D721Med (cell line): ENCODE measurements at regions not wholly inside any gene's neighbourhood (a gene's known extent, or its start where the extent isn't known, plus 50 kb on each side); places are given as distances from the start of the nearest gene placed in this dataset.

ENCODE experiments used
- DNase-seq: peaks from one replicate; pipeline ENCODE4 v3.0.0; 2011; ENCODE audit warnings: low spot score; ENCODE audit not compliant: insufficient read length
- FAIRE-seq: peaks from 2 replicates; lab custom pipeline; 2011; peaks lifted over from hg19 to GRCh38; lab: Jason Lieb, UNC
- TF ChIP-seq, protein P1 (sequence below): IDR thresholded peaks from 2 replicates; pipeline ENCODE4 v1.5.1; 2012; ENCODE audit warnings: mild to moderate bottlenecking, control low read depth; ENCODE audit not compliant: insufficient read depth; ENCODE audit errors: missing control alignments

DNA sequence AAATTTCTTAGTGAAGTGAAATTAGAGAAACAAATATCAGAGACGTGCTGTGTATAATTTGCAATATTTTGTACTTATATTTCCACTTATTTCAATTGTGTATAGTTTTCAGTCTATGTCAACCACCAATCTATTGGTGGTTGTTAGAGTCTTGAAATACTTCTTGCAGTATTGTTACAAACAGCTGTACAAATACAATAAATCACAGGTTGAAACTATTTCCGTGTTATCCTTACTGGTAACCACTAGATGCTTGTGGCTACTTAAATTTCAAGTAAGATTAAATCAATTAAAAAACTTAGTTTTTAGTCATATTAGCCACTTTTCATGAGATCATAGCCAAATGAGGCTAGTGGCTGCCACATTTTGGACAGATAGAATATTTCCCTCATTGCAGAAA is 520.5 kb downstream of the GBA3 start:
- TF ChIP-seq, protein P1, sequence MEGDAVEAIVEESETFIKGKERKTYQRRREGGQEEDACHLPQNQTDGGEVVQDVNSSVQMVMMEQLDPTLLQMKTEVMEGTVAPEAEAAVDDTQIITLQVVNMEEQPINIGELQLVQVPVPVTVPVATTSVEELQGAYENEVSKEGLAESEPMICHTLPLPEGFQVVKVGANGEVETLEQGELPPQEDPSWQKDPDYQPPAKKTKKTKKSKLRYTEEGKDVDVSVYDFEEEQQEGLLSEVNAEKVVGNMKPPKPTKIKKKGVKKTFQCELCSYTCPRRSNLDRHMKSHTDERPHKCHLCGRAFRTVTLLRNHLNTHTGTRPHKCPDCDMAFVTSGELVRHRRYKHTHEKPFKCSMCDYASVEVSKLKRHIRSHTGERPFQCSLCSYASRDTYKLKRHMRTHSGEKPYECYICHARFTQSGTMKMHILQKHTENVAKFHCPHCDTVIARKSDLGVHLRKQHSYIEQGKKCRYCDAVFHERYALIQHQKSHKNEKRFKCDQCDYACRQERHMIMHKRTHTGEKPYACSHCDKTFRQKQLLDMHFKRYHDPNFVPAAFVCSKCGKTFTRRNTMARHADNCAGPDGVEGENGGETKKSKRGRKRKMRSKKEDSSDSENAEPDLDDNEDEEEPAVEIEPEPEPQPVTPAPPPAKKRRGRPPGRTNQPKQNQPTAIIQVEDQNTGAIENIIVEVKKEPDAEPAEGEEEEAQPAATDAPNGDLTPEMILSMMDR: no peak
- FAIRE-seq: no peak
- no peak for DNase-seq

DNA sequence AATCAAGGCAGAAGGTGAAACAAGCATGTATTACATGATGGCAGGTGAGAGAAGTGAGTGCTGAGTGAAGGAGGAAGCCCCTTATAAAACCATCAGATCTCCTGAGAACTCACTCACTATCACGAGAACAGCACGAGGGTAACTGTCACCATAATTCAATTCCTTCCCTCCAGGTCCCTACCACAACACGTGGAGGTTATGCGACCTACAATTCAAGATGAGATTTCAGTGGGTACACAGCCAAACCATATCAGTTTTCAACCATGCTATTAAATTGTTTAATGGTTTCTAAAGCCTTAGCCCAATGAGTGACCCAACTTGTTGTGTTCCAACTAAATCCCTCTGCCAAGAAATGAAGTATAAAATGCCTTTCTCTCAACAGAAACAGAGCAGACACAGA is 519.8 kb downstream of the GBA3 start:
- FAIRE-seq: no peak
- no peak for DNase-seq
- TF ChIP-seq, protein P1: no peak

DNA sequence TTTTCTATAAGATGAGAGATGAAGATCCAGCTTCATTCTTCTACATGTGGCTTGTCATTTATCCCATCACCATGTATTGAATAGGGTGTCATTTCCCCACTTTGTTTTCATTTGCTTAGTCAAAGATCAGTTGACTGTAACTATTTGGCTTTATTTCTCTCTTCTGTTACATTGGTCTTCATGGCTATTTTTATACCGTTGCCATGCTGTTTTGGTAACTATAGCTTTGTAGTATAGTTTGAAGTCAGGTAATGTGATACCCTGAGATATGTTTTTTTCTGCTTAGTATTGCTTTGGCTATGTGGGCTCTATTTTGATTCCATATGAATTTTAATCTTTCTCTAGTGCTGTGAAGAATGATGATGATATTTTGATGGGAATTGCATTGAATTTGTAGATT is 514.3 kb downstream of the GBA3 start:
- TF ChIP-seq, protein P1: no peak
- FAIRE-seq: no peak
- no peak for DNase-seq

DNA sequence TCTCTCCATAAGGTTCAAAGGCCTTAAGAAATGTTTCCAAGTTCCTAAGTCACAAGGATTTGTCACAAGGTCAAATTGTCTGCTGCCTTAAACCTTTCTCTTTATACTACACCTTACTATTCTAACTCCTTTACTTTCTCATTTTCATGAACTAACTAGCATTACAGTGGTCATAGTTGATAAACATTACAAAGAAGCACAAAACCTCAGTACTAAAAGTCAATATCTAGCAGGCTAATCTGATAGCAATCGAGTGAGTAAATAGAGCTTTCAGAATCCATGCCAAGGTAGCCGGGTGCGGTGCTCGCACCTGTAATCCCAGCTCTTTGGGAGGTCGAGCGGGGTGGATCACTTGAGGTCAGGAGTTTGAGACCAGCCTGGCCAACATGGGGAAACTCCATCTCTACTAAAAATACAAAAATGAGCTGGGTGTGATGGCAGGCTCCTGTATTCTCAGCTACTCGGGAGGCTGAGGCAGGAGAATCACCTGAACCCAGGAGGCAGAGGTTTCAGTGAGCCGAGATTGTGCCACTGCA is 510.0 kb downstream of the GBA3 start:
- DNase-seq: no peak
- FAIRE-seq: no peak
- TF ChIP-seq, protein P1: no peak

DNA sequence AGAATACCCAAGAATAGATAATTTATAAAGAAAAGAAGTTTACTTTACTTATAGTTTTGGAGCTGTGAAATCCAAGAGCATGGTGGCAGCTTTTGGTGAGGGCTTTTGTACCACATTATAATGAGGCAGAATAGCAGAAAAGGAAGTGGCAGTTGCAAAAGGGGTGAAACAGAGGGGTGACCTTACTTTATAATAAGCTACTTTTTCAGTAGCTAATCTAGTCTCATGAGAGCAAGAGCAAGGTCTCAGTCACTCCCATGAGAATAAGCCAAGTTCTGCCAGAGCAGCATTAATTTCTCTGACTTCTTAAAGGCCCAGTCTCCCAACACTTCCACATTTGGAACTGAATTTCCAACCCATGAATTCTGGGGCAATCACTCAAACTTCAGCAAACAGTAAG is 502.0 kb downstream of the GBA3 start:
- DNase-seq (no peak), FAIRE-seq (no peak)
- TF ChIP-seq, protein P1: no peak

DNA sequence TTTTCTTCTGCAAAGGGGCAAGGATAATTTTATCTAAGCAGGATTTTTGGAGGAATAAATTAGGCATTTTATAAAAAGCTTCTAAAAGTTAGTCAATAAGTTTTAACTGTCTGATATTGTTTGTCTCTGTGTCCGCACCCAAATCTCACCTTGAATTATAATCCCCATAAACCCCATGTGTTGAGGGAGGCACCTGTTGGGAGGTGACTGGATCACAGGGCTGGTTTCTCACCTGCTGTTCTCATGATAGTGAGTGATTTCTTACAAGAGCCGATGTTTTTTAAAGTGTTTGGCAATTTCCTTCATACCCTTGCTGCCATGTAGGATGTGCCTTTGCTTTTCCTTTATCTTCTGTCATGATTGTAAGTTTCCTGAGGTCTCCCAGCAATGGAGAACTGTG is 481.4 kb downstream of the GBA3 start:
- TF ChIP-seq, protein P1: no peak
- FAIRE-seq: no peak
- DNase-seq: no peak

DNA sequence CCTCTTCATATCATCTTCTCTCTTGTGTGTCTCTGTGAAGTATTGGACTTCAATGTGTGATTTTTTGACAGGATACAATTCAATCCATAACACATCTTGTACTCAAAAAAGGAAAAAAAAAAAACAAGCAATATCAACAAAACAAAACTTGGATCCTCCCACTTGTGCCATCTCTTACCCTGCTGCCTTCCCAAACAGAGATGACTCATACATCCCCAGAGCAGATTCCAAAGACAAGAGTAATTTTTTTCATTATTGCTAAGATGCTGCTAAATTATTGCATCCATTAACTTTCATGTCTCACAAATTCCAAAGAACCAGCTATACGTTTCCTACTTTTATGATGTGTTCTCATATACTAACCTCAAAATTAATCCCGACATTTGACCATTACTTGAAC is 479.2 kb downstream of the GBA3 start:
- TF ChIP-seq, protein P1: no peak
- FAIRE-seq (no peak), DNase-seq (no peak)
